ENCODE measurements at regions not wholly inside any gene's neighbourhood (a gene's known extent, or its start where the extent isn't known, plus 50 kb on each side); places are given as distances from the start of the nearest gene placed in this dataset.

- TF ChIP-seq CTCF (IDR thresholded peaks at IDR 0.05) (peak; percentile 89 to 93 (median 91)), POLR2A (IDR thresholded peaks at IDR 0.05; ENCODE audit: low read depth) (no peak), EP300 (IDR thresholded peaks at IDR 0.05) (no peak)
These were observed 141.3 kb upstream of the CCDC54 start for GRCh38 chr3:107235928-107236315.

Measured in esophagus muscularis mucosa (tissue), 4 donors.